NB4 (cell line): ENCODE measurements at regions not wholly inside any gene's neighbourhood (a gene's known extent, or its start where the extent isn't known, plus 50 kb on each side); places are given as distances from the start of the nearest gene placed in this dataset.

Source experiments
- POLR2A ChIP-seq: IDR thresholded peaks from 2 replicates; pipeline ENCODE4 v1.6.1; 2011; ENCODE audit warnings: mild to moderate bottlenecking; ENCODE audit not compliant: insufficient read length; ENCODE audit errors: extremely low read depth
- TF ChIP-seq, protein P1 (sequence below): IDR thresholded peaks from one replicate; pipeline ENCODE4 v1.5.1; 2012; ENCODE audit warnings: low read depth, low read length
- TF ChIP-seq, protein P2 (sequence below): IDR thresholded peaks from 2 replicates; pipeline ENCODE4 v1.6.1; 2011; ENCODE audit warnings: low read depth, low read length

DNA sequence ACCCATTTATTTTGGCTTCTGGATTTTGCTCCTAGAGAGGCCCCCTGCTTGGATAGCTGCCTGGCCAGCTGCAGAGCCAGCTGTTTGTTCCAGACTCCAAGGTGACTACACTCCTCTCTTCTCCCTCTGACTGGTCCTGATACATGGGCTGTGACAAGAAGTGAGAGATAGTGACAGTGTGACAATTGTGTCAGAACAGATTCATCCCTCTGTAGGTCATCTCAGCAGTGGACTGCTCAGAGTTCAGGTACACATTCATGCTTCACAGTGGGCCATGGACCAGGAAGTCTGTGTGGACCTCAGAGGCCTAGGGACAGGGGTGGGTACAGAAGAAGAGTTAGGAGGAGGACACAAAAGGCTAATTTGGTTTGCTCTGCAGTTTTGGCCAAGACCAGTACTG lies 188.2 kb upstream of the MKLN1 start:
- TF ChIP-seq, protein P1, sequence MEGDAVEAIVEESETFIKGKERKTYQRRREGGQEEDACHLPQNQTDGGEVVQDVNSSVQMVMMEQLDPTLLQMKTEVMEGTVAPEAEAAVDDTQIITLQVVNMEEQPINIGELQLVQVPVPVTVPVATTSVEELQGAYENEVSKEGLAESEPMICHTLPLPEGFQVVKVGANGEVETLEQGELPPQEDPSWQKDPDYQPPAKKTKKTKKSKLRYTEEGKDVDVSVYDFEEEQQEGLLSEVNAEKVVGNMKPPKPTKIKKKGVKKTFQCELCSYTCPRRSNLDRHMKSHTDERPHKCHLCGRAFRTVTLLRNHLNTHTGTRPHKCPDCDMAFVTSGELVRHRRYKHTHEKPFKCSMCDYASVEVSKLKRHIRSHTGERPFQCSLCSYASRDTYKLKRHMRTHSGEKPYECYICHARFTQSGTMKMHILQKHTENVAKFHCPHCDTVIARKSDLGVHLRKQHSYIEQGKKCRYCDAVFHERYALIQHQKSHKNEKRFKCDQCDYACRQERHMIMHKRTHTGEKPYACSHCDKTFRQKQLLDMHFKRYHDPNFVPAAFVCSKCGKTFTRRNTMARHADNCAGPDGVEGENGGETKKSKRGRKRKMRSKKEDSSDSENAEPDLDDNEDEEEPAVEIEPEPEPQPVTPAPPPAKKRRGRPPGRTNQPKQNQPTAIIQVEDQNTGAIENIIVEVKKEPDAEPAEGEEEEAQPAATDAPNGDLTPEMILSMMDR = no peak
- no peak for TF ChIP-seq POLR2A
- TF ChIP-seq, protein P2, sequence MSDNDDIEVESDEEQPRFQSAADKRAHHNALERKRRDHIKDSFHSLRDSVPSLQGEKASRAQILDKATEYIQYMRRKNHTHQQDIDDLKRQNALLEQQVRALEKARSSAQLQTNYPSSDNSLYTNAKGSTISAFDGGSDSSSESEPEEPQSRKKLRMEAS = no peak
